NT2/D1 (cell line): ENCODE measurements at regions not wholly inside any gene's neighbourhood (a gene's known extent, or its start where the extent isn't known, plus 50 kb on each side); places are given as distances from the start of the nearest gene placed in this dataset.
"Not testable (repeated sequence)": the region's sequence is repeated elsewhere in the genome, so short reads cannot be mapped to it uniquely, and the experiment has no call there.

Source experiments
- SUZ12 ChIP-seq: IDR thresholded peaks from 2 replicates; pipeline ENCODE4 v1.6.1; 2011; ENCODE audit not compliant: insufficient read length, insufficient read depth; ENCODE audit errors: extremely low read depth
- ZNF274 ChIP-seq: IDR thresholded peaks from 2 replicates; pipeline ENCODE4 v1.6.1; 2011; ENCODE audit warnings: mild to moderate bottlenecking, low read depth, low read length

DNA sequence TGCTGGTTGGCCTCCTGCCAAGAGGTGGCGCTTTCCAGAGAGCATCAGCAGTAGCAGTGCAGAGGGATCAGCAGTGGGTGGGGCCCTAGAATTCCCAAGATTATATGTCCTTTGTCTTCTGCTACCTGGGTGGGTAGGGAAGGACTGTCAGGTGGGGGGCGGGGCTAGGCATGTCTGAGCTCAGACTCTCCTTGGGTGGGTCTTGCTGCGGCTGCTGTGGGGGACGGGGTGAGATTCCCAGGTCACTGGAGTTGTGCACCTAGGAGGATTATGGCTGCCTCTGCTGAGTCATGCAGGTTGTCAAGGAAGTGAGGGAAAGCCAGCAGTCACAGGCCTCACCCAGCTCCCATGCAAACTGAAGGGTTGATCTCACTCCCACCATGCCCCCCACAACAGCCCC is 2296.5 kb downstream of the EPHA3 start:
- TF ChIP-seq SUZ12, ZNF274: not testable (repeated sequence)
